Testis (tissue), 2 donors: ENCODE measurements at regions not wholly inside any gene's neighbourhood (a gene's known extent, or its start where the extent isn't known, plus 50 kb on each side); places are given as distances from the start of the nearest gene placed in this dataset.

ENCODE experiments used
- DNase-seq: peaks from one replicate; pipeline ENCODE4 v3.0.0-alpha.2; 2019
- H3K27ac ChIP-seq, 2 donors: fragments of 200-600 bp; sonication (generic); one replicate each; pipeline ENCODE4 v1.5.1; 2019
- H3K27me3 ChIP-seq: fragments of 200-600 bp; sonication (generic); one replicate; pipeline ENCODE4 v1.5.1; 2019
- H3K36me3 ChIP-seq: fragments of 200-600 bp; sonication (generic); one replicate; pipeline ENCODE4 v1.5.1; 2017; ENCODE audit warnings: low read depth; ENCODE audit errors: missing control alignments
- H3K4me1 ChIP-seq: fragments of 200-600 bp; sonication (generic); one replicate; pipeline ENCODE4 v1.5.1; 2019
- H3K4me3 ChIP-seq, 2 donors: fragments of 200-600 bp; sonication (generic); one replicate each; pipeline ENCODE4 v1.5.1; 2017 to 2019
- H3K9me3 ChIP-seq: fragments of 200-600 bp; sonication (generic); one replicate; pipeline ENCODE4 v1.5.1; 2017
- POLR2A ChIP-seq: fragments of 450-650 bp; IDR thresholded peaks from one replicate; pipeline ENCODE4 v1.6.1; 2017; ENCODE audit warnings: antibody characterized with exemption, mild to moderate bottlenecking, moderate library complexity
- WGBS, 2 donors: methylation state at CpG; one replicate each; pipeline ENCODE4 v1.1.5; 2018; 5-methylcytosine and 5-hydroxymethylcytosine counted together
- intact Hi-C: fragments of 100-400 bp; cut with DNase I; formaldehyde crosslinking; loops from one replicate; pipeline ENCODE4 v1.15.1; 2023; ENCODE audit warnings: low total_unique reads
- TF ChIP-seq, protein P1 (sequence below), 3 experiments: fragments of 450-650 bp in 2 of 3; fragments of 200-600 bp in 1 of 3; sonication (generic) in 1 of 3; IDR thresholded peaks; one replicate each; pipeline ENCODE4 v1.5.1; 2016 to 2019; ENCODE audit warnings: antibody characterized with exemption in 3 of 3, mild to moderate bottlenecking in 2 of 3, moderate library complexity in 1 of 3

- Histone ChIP-seq H3K27me3 (no peaks in the 10 kb centered on the region), H3K36me3 (no peaks in the 10 kb centered on the region), H3K9me3 (no peaks in the 10 kb centered on the region), H3K27ac (no peak overlapping the region), H3K4me3 (no peak overlapping the region), H3K4me1 (no peaks in the 10 kb centered on the region)
- DNase-seq: no peak
- WGBS, 2 donors: 64 to 68% methylated on average over 2 of the region's 2 CpGs
- intact Hi-C loops: no loop called here
- TF ChIP-seq POLR2A: no peak
- TF ChIP-seq, protein P1, sequence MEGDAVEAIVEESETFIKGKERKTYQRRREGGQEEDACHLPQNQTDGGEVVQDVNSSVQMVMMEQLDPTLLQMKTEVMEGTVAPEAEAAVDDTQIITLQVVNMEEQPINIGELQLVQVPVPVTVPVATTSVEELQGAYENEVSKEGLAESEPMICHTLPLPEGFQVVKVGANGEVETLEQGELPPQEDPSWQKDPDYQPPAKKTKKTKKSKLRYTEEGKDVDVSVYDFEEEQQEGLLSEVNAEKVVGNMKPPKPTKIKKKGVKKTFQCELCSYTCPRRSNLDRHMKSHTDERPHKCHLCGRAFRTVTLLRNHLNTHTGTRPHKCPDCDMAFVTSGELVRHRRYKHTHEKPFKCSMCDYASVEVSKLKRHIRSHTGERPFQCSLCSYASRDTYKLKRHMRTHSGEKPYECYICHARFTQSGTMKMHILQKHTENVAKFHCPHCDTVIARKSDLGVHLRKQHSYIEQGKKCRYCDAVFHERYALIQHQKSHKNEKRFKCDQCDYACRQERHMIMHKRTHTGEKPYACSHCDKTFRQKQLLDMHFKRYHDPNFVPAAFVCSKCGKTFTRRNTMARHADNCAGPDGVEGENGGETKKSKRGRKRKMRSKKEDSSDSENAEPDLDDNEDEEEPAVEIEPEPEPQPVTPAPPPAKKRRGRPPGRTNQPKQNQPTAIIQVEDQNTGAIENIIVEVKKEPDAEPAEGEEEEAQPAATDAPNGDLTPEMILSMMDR (IDR thresholded peaks at IDR 0.05): no peak
Observed at GRCh38 chr7:81210137-81211064, 291.6 kb upstream of the SEMA3C start.

DNA sequence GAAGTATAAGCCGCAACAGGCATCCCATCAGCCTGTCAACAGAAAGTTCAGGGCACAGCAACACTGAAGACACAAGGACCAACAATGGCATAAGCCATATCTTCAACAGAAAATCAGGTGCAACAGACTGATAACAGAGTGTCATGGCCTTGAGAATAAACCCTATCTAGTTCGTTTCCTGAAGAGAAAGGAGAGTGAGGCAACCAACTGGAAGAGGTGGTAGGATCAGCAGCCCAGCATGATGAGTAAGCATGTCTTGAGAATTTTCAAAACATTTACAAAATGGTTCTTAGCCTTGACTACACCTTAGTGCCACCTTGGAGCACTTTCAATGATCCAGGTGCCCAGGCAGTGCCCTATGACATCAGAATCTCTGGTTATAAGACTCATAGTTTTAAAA is 290.2 kb upstream of the SEMA3C start:
- H3K4me3 ChIP-seq: no peak overlapping the region
- H3K4me1 ChIP-seq: no peaks in the 10 kb centered on the region
- intact Hi-C loops: no loop called here
- WGBS, 2 donors: 66 to 94% methylated on average over 2 of the region's 2 CpGs
- no peaks in the 10 kb centered on the region for H3K9me3 ChIP-seq
- no peaks in the 10 kb centered on the region for H3K36me3 ChIP-seq
- H3K27me3 ChIP-seq: no peaks in the 10 kb centered on the region
- H3K27ac ChIP-seq: no peak overlapping the region
- DNase-seq: no peak
- TF ChIP-seq, protein P1 (IDR thresholded peaks at IDR 0.05): no peak
- TF ChIP-seq POLR2A: no peak

- intact Hi-C loops: no loop called here
- no peaks in the 10 kb centered on the region for H3K36me3 ChIP-seq
- no peak for DNase-seq
- no peak overlapping the region for H3K4me3 ChIP-seq
- H3K9me3 ChIP-seq: no peaks in the 10 kb centered on the region
- no peaks in the 10 kb centered on the region for H3K4me1 ChIP-seq
- no peaks in the 10 kb centered on the region for H3K27me3 ChIP-seq
- TF ChIP-seq POLR2A: no peak
- TF ChIP-seq, protein P1 (IDR thresholded peaks at IDR 0.05): no peak
- 70 to 87% methylated on average over 5 of the region's 5 CpGs for WGBS, 2 donors
- H3K27ac ChIP-seq: no peak overlapping the region
Observed at GRCh38 chr7:81207801-81208200, 288.9 kb upstream of the SEMA3C start.

GRCh38 chr7:81206667-81207360 is 288.0 kb upstream of the SEMA3C start:
- no peaks in the 10 kb centered on the region for H3K27me3 ChIP-seq
- intact Hi-C loops: no loop called here
- H3K4me3 ChIP-seq: no peak overlapping the region
- no peak for TF ChIP-seq POLR2A
- TF ChIP-seq, protein P1 (IDR thresholded peaks at IDR 0.05): no peak
- DNase-seq: no peak
- H3K36me3 ChIP-seq: no peaks in the 10 kb centered on the region
- WGBS, 2 donors: 71 to 74% methylated on average over 2 of the region's 2 CpGs
- no peaks in the 10 kb centered on the region for H3K9me3 ChIP-seq
- no peak overlapping the region for H3K27ac ChIP-seq
- no peaks in the 10 kb centered on the region for H3K4me1 ChIP-seq
